GM19463 (cell line): ENCODE measurements at regions not wholly inside any gene's neighbourhood (a gene's known extent, or its start where the extent isn't known, plus 50 kb on each side); places are given as distances from the start of the nearest gene placed in this dataset.

Experiments
- ATAC-seq: cut with Tn5 transposase; IDR thresholded peaks from one replicate; pipeline ENCODE4 v1.9.1; 2021; ENCODE audit warnings: mild to moderate bottlenecking, moderate library complexity; ENCODE audit not compliant: unreplicated experiment

DNA sequence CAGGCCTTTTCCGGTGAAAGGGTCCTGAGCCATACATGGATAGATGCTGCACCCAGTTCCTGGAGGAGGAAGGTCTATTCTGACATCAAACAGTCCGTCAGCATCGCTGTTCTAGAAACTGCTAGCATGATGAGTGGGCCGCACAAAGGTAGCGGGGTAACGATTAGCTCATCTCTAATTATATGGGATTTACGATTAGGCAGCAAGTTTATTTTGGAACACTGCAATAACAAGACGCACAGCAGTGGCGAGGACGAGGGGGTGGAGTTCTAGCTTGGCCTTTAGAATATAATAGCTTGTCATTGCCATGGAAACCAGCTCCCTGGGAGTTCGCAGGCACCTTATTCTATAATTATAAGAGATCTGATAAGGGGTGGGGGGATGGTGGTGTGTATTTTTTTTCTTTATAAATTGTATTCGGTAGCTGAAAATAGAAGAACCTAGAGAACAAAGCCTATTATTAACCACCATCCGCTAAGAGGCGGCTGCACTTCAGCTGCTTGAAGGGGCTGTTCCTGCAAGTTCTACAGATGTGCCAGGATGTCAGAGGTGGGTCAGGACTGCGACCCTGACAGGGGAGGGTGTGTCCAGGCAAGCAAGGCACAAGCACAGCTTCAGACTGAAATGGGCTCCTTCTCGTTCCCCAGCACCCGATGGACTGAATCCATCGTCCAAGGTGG, 311.0 kb downstream of the AGTPBP1 start:
- no peak for ATAC-seq

DNA sequence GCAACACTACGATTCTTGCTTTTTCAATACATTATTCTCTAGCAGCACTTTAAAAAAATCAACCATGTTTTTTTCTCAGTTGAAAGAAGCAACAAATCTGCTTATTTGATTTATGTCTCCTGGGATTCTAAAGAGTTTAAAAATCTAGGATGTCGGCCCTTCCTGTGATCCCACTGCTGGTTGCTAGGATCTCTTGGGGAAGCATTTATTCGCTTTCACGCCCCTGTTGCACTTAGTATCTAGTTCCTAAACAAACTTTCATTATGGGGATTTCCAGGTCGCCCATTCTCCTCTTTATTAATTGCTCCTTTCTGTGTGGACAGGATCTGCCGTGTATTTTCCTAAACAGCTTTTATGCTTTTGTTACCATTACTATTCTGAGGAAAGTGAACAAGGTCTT, 313.5 kb downstream of the AGTPBP1 start:
- ATAC-seq = no peak

DNA sequence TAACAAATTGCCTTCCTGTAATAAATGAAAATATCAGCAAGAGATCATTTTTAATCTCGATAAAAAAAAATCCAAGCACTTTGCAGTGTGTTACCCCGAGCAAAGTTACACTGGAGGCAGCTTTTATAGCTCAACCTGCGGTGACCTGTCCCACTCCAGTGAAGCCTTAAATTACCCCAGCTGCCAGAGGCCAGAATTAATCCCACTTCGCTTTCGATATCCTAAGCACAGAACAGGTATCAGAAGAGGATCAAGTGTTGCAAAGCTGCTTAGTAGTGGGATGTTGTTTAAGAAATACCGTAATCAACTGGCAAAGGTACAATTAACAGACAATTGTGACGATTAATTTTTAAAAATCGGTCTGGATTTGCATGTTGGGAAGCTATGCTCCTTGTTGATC, 314.0 kb downstream of the AGTPBP1 start:
- ATAC-seq = no peak

DNA sequence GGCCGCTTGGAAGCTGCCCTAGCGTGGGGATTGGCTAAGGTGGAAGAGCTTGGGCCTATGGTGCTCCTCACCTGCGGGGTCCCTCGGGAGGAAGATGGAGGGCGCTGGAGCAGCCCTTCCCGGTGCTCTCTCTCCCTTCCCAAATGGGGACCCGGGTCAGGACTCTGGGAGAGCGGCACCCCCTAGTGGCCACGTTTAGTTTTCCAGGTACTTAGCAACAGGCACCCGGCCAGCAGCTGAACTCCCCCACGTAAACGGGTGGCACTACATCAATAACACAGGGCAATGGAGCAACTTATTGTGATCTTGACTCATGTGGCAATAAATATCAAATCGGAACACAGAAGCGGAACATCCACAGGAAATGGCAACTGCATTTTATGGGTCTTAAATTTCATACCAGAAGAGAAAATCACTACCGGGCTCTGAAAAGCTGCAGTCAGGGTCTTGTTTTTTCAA, 316.6 kb downstream of the AGTPBP1 start:
- ATAC-seq = peak; percentile 56

DNA sequence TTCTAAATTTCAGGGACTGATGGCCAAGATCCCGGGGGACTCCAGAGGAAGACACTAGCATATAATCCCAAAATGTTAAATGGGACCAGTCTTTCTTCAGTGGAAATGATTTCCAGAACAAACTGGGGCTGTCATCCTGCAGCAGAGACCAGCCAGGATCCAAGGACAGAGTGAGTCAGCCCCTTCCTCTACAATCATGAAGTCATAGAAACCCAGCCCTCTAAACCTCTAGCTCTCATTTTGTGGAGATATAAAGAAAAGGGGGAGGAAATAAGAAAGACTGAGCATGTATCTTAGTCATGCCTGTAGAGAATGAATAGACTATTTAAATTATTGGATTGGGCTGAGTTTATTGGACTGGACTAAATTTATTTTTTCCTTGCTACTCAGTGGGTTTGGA, 318.3 kb downstream of the AGTPBP1 start:
- no peak for ATAC-seq

DNA sequence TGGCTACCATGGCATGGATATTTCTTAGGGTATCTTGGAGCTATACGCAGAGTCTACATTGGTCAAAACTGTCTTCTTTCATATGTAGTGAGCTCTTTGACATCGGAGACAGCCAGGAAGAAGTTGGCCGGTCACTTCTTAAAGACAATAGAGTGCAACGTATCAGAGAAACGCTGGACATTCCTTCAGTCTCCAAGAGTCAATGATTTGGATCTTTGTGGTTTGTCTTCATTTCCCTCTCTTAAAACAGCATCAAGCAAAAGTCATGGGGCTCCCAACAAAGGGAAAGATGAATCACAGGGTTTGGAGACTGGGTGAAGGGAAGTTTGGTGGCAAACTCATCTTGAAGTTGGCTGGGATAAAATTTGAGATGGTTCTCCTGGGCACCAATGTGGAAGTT, 320.1 kb downstream of the AGTPBP1 start:
- ATAC-seq = no peak

DNA sequence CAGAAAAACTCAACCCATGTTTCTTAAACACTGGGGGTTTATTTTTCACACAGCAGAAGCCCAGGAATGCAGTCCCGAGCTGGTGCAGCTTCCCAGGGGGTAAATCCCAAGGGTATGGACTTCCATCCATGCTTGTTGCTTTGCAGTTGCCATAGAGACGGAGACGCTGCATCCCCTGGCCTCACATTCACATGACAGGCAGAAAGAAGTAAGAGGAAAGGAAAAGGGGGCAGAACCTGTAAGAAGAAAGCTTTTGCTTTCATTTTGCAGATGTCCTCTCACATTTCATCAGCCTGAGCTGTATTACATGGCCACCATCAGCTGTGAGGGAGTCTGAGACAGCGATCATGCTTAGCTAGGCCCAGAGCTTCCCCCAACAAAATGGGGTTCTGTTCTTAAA, 321.0 kb downstream of the AGTPBP1 start:
- ATAC-seq = peak; percentile 50

DNA sequence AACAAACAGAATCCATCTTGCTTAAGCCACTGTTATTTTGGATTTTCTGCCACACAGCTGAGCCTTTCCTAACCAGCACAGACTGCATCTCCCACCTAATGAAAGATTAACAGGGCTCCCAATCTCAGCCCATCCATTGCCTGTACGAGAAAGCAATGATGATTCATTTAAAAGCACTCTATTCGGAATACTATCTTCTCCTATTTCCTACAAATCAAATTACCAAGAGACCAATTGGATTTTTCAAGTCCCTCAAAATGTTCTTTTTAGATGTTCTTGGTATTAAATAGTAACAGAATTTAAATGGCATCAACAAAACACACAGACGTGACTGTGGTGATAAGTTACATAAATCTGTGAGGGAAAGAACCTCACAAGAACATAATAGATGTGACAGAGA, 324.1 kb downstream of the AGTPBP1 start:
- ATAC-seq = no peak

DNA sequence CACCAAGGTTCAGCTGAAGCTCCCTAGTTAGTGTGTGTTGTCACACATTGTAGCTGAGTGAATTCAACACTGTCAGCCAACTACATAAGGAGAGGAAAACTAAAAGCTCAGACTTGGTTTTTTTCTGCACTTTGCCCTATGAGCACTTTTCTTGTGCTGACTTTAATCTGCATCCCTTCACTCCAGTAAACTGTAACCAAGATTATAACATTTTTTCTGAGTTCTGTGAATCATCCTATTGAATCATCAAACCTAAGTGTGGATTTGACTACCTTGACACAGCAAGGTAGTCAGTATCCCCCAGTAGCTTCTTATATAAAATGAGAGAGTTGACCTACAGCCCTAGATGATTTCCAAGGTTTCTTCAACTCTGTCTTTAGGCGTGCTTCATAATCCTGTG, 325.0 kb downstream of the AGTPBP1 start:
- ATAC-seq = no peak

DNA sequence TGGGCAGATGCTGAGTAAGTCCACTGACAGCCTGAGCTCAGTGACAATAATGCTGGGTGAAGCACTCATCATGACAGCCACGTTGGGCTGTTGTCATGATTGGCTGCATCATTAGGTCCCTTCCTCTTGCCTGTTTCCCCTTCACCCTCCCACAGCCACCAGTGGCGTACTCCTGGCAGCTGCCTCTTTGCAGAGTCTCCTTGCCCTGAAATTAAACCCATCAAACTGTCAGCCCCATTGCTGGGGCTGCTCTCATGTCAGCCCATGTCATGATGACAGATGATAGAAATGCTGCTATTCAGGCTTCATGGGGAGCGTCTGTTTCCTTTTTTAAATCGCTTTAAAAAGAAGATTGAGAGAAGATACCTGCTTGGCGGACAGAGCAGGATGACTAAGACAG, 327.4 kb downstream of the AGTPBP1 start:
- no peak for ATAC-seq

DNA sequence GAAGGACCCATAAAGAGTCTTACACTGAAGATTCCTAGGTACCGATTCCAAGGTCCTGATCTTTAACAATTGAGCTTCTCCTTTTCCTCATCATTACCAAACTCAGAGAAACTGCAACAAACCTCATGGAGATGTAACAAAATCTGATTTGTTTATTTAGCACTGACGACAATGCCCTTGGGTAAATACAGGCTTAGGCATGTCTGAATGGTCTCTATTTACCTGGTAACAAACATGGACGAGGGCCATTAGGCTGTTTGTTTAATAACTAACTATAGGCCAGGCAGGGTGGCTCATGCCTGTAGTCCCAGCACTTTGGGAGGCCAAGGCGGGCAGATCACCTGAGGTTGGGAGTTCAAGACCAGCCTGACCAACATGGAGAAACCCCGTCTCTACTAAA, 333.3 kb downstream of the AGTPBP1 start:
- no peak for ATAC-seq

DNA sequence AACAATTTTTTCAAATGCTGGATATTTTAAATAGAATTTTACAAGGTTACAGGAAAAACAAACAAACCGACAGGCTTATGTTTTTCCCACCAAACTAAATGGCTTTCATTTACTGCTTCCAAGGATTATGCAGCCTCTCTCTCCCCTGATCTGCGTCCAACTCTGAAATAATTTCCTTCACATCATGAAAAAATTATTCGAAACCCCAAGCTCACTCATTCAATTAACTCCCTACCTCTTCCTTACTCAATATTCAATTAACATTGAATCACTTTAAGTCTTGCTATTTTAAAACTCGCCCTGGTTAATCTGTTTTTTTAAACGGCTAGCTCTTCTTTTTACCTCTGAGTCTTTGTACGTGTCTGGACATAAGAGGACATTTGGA, 336.2 kb downstream of the AGTPBP1 start:
- no peak for ATAC-seq

DNA sequence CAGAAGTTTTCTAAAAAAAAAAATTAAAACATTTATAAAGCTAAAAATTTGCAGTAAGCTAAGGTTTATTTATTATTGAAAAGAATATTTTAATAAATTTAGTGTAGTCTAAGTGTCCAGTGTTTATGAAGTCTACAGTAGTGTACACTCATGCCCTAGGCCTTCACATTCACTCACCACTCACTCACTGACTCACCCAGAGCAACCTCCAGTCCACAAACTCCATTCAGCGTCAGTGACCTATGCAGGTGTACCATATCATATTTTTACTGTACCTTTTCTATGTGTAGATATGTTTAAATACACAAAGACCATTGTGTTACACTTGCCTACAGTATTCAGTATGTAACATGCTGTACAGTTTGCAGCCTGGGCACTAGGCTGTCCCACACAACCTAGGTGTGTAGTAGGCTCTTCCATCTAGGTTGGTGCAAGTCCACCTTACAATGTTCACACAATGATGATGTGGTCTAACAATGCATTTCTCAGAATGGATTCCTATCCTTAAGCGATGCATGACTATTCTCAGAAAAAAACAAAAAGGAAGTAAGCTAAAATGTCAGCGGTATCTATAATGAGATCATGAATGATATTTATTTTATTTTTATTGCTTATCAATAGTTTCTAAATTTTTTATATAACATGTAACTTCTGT, 336.7 kb downstream of the AGTPBP1 start:
- ATAC-seq = no peak

DNA sequence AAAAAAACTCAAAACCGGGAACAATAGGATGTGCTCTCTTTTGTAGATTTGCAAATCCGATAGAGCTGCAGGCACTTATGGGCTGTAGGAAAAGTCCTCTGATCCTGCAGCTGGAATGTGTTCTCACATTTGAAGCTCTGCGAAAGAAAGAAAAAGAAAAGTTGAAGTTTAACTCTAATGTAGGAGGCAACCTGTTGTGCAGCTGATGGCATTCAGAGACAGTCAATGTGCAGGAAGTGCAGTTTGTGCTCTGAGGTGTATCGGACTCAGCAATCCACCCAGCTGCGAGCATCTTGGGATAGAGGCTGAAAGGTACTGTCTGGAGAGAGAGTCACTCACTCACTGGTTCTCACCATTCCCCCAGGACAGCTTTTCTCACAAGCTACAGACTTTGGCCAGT, 339.2 kb downstream of the AGTPBP1 start:
- no peak for ATAC-seq

DNA sequence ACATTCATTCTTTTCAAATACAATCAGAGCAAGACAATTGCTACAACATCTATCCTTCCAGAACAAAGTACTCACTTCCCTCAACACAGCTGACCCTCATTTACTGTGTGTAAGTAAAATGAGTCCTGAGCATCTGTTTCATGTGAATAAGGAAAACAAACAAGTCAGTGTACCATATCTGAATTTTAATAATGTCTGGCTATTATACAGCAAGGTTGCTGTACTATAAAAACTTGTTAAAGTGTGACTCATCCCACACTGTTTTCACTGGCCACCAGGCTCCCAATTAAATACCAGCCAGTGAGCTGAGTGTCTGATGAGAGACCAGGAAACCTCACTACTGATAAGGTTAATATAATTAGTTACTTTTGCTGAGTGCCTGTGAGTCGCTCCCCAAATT, 339.8 kb downstream of the AGTPBP1 start:
- ATAC-seq = no peak

DNA sequence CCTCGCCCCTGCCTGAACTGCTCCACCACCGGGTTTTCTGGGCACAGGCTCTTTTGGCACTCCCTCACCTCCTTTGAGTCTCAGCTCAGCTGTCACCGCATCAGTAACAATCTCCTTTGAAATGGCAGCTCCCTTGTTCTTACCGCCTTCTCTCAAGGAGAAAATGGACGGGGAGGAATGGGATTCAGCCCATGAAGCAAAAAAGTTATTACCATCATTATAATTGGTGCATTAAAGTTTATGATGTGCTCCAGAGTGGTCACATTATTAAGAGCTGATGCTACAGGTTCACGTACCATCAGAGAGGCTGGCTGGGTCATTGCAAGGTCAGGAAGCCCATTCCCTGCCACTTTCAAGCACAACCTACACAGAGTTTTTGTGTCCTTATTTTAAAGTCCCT, 344.7 kb downstream of the AGTPBP1 start:
- ATAC-seq = no peak

DNA sequence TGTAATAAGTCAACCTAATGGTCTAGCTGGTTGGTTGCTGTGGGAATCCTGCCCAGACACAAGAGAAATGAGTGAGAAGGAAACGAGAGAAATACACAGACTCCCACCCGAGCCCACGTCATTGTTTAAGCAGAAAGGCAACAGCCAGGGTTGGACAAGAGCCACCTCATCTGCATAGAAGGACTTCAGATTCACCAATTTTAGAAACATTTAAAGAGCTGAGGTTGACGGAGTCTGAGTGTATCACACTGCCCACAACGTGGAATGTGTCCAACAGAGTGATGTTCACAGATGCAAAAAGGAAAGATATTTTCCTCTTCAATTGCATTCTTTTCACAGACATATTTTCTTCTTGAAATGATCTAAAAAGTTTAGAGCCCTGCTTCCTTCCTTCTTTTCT, 349.5 kb downstream of the AGTPBP1 start:
- no peak for ATAC-seq

DNA sequence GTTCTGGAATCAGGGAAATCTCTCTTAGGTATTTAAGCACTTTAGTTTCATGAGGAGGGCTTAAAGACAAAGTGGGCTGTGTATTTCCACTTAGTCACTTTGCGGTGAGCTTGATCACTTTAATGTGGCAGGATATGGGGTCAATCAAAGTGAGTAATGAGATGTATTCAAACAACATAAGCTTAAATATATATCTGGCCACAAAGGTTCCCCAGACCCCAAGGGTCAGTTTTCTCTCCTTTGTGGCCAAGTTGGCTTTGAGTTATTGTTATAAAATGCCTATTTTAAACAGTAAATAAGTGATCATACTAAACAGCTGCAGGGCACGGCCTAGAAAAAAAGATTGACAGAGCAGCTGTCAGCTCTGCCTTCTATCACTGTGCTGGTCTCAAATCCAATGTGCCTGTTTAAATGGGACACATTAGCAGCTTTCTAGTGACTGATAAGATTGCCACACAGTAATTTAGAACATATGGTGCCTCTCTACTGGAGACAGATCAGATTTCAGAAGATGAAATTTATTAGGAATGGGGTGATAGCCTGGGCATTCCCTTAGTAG, 363.9 kb downstream of the AGTPBP1 start:
- ATAC-seq = no peak

DNA sequence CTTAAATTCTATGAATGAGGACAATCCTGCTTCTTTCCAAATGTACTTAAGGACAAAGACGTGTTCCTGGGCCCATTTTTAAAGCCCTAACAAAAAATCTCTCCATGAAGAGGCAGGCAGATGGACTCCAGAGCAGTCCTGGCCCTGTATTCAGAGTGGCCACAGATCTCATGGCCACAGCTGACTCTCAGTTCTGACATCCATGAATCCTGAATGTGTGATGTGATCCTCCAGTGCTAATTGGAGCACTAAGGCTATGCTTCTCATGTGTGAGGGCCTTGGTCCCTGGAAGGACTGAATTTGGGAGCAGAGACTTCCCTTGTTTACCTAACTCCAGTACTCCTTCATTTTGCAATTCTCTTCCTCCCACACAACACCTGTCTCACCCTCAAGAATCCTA, 373.0 kb downstream of the AGTPBP1 start:
- no peak for ATAC-seq

DNA sequence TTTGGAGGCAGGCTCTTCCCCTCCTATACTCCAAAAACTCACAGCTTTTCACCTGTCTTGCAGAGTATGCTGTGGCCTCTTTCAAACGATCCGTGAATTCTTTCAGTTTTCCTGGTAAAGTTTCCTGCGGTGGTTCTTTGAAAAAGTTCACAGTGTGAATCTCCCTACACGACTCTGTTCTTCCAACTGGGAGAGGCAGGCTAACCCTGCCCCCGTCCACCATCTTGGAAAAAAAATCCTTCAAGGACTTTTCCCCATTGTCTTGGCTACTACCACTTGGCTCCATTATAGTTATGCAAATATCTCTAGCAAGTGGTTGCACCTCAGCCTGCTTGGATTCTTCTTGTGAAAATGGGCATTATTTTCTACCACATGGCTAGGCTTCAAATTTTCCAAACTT, 382.6 kb downstream of the AGTPBP1 start:
- ATAC-seq = no peak

DNA sequence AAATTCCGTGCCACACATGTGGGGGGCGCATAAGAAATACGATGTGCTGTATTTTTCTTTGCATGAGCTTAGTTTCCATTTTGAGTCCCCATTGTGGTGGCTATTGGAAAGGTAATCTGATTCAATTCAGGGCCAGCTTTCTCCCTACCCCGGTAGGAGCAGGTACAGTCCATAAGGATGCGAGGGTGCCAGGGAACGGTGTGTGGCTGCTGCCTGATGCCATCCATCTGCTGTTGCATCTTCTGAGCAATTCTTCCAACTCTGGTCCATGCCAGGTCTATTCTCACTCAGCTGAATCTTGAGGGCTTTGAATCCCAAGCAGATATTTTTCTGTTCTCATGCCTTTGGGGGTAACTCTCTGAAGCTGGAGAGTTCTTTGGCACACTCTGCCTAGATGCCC, 392.7 kb downstream of the AGTPBP1 start:
- ATAC-seq = no peak

DNA sequence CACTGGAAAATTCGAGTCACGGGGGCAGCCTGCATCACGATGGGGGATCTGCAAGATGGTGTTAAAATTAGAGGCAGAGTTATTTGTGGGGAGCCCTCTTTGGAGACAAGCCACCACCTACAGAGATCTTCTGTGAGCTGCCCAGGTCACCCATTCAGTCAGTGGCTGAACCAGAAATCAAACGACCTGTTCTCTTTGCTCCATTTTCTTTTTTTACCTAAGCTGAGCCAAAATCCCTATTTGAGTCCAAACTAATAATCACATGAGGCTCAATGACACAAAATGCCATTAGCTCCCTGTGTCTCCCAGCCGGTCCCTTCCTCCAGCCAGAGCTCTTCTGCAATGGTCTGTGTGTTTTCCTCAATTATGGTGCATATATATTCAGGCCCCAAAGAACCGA, 394.2 kb downstream of the AGTPBP1 start:
- no peak for ATAC-seq

DNA sequence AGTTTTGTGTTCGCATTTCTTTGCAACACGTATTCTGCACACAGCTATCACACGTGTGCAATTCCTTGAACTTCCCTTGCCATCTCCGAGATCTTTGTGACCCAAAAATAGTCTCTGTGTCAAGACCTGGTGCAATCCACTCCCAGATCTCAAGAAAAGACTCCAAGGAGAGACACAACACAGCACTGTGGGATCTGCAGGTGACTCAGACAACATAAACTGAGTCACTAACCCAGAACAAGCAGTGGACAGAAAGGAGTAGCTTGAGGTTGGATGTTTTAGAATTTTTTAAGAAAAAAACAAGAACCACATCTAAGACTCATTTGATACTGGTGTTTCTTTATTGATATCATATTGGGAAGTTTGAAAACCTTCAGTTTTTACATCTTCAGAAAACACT, 396.9 kb downstream of the AGTPBP1 start:
- ATAC-seq = no peak
